Lower lobe of right lung (tissue), 2 donors: ENCODE measurements at regions not wholly inside any gene's neighbourhood (a gene's known extent, or its start where the extent isn't known, plus 50 kb on each side); places are given as distances from the start of the nearest gene placed in this dataset.
"Not testable (repeated sequence)": the region's sequence is repeated elsewhere in the genome, so short reads cannot be mapped to it uniquely, and the experiment has no call there.

Source experiments
- ATAC-seq, 2 donors: fragments of 200-7000 bp; cut with Tn5 transposase; one replicate each; pipeline ENCODE4 v1.9.1; 2020 to 2022; ENCODE audit warnings: mild to moderate bottlenecking in 2 of 2, moderate library complexity in 2 of 2
- DNase-seq: peaks from one replicate; pipeline ENCODE4 v3.0.0-alpha.2; 2020
- H3K27ac ChIP-seq: fragments of 200-600 bp; one replicate; pipeline ENCODE4 v1.8.0; 2022
- H3K27me3 ChIP-seq: fragments of 200-600 bp; one replicate; pipeline ENCODE4 v1.8.0; 2022; ENCODE audit warnings: low read depth
- H3K36me3 ChIP-seq: fragments of 200-600 bp; one replicate; pipeline ENCODE4 v1.8.0; 2022; ENCODE audit warnings: mild to moderate bottlenecking
- H3K4me1 ChIP-seq: fragments of 200-600 bp; one replicate; pipeline ENCODE4 v1.8.0; 2022
- H3K4me3 ChIP-seq: fragments of 200-600 bp; one replicate; pipeline ENCODE4 v1.8.0; 2022; ENCODE audit warnings: mild to moderate bottlenecking
- H3K9me3 ChIP-seq: fragments of 200-600 bp; one replicate; pipeline ENCODE4 v1.8.0; 2022
- CTCF ChIP-seq: fragments of 200-600 bp; IDR thresholded peaks from one replicate; pipeline ENCODE4 v1.8.0; 2022; ENCODE audit warnings: antibody characterized with exemption, mild to moderate bottlenecking
- intact Hi-C: fragments of 100-400 bp; cut with DNase I; formaldehyde crosslinking; loops from one replicate; pipeline ENCODE4 v1.11.0; 2022
- donor health status: DM: no; HTN: yes; CAD: no; lungs with severe emphysema.

GRCh38 chrX:3943965-3944364, 230.5 kb upstream of the PRKX start:
- no peak overlapping the region for H3K4me3 ChIP-seq
- no peaks in the 10 kb centered on the region for H3K36me3 ChIP-seq
- DNase-seq (no peak), ATAC-seq (no peak)
- TF ChIP-seq CTCF: no peak
- H3K27me3 ChIP-seq: no peaks in the 10 kb centered on the region
- no peak overlapping the region for H3K27ac ChIP-seq
- no peaks in the 10 kb centered on the region for H3K4me1 ChIP-seq
- no peaks in the 10 kb centered on the region for H3K9me3 ChIP-seq
- intact Hi-C loops: no loop called here

DNA sequence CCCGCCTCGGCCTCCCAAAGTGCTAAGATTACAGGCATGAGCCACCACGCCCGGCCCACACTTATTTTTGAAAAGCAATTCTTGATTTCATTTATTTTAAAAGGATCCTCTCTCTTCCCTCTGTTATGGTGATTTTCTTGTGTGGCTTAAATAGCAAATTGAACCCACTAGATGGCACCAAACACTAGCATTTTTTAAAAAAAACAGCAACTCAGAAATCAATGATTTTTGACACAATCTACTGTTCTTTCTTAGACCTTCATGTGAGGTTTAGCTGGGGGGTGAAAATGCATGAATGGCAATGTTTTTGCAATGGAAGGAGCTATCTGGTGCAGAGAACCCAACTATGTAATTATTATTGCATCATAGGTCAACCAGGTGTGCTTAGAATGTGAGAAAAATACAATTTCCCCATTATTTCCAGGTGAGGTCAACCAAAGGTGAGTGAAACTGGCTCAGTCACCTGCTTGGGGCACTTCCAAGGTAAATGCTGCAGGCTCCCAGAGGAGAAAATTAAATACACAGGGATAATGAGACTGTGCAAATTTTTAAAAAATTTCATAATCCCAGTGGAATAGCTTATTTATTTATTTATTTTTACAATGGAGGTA, 226.7 kb upstream of the PRKX start:
- no peak for TF ChIP-seq CTCF
- intact Hi-C loops: no loop called here
- no peaks in the 10 kb centered on the region for H3K36me3 ChIP-seq
- no peak overlapping the region for H3K4me3 ChIP-seq
- no peaks in the 10 kb centered on the region for H3K4me1 ChIP-seq
- ATAC-seq (peak in 1 of 2 donors; percentile 26), DNase-seq (no peak)
- no peaks in the 10 kb centered on the region for H3K9me3 ChIP-seq
- no peaks in the 10 kb centered on the region for H3K27me3 ChIP-seq
- no peak overlapping the region for H3K27ac ChIP-seq

GRCh38 chrX:3938587-3938986, 225.1 kb upstream of the PRKX start:
- no peak for TF ChIP-seq CTCF
- no peaks in the 10 kb centered on the region for H3K4me1 ChIP-seq
- intact Hi-C loops: no loop called here
- H3K4me3 ChIP-seq: no peak overlapping the region
- H3K9me3 ChIP-seq: no peaks in the 10 kb centered on the region
- H3K27ac ChIP-seq: no peak overlapping the region
- H3K36me3 ChIP-seq: no peaks in the 10 kb centered on the region
- ATAC-seq: no peak
- no peak for DNase-seq
- H3K27me3 ChIP-seq: no peaks in the 10 kb centered on the region

DNA sequence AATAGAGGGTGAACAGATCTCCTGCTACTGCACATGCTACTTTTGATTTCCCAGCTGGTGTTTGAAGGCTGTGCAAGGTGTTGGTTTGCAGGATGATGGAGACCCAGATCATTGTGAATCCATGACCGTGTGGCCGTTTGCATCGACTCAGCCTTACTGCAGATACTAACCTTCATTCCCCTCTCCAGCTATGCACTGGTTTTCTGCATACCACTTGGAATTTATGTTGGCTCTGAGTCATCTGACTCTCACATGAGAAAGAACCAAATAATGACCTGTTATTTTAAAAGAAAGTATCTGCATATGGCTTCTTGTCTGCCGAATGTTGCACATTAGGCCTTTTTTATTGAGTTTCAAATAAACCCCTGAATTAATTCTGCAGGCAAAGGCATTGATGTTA, 221.7 kb upstream of the PRKX start:
- DNase-seq, H3K4me3 ChIP-seq, H3K27ac ChIP-seq, H3K36me3 ChIP-seq, H3K27me3 ChIP-seq, intact Hi-C loops, ATAC-seq, H3K4me1 ChIP-seq, H3K9me3 ChIP-seq: not testable (repeated sequence)

GRCh38 chrX:3920424-3921017, 207.1 kb upstream of the PRKX start:
- H3K4me3 ChIP-seq, H3K36me3 ChIP-seq, H3K9me3 ChIP-seq, H3K4me1 ChIP-seq, DNase-seq, H3K27ac ChIP-seq, H3K27me3 ChIP-seq, intact Hi-C loops: not testable (repeated sequence)
- peak; percentile 81 to 98 for ATAC-seq

DNA sequence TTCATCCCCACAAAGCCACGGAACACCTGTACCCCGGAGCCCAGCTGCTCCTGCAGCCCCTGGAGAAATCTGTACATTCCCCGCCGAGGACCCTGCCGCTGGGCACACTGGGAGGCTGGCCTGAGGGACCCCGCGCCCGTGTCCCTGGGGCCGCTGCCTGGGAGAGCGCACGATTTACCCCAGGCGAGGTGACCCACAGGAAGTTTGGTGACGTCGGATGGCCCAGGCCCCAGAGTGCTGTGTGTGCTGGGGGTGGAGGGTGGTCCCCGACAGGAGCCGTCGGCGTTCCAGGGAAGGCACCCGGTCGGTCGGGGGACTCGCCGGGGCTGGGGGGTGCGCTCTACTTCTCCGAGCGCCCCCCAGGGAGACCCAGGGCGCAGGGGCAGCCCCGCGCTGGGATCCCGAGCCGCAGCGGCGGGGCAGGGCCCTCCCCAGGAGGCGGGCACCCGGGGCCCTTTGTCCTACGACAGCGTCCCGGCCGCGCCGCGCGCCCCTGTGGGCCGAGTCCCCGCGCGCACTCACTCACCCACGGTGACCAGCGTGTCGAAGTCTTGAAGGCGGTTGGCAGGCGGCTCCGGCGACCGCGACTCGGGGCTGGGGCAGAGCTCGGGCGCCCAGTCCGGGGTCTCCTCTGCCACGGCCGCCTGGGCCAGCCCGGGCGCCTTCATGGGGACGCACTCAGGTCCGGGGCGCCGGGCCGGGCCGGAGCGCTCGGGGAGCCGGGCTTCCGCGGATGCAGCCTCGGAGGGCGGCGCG, 206.4 kb upstream of the PRKX start:
- H3K9me3 ChIP-seq, H3K27ac ChIP-seq, DNase-seq, H3K27me3 ChIP-seq, intact Hi-C loops, H3K36me3 ChIP-seq, H3K4me1 ChIP-seq, H3K4me3 ChIP-seq: not testable (repeated sequence)
- peak in 1 of 2 donors; percentile 73 for ATAC-seq

DNA sequence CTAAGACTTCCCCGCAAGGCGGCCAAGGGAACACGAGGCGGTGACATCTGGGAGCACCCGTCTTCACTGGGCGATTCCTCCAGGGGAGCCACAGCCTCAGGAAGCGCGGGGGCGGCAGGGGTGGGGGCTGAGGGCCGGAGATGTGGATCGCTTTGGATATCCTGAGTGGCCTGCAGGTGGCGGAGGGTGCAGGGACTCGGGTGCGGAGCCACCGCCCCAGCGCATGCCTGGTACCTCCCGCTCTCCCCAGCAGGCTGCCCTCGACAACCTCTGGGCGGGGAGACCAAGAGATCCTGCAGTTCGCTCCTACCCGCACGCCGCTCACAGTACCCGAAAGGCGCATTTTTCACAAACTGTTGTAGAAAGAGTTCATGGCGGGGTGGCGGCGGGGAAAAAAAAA, 201.4 kb upstream of the PRKX start:
- ATAC-seq, H3K27ac ChIP-seq, intact Hi-C loops, H3K9me3 ChIP-seq, H3K4me3 ChIP-seq, H3K4me1 ChIP-seq, H3K36me3 ChIP-seq, DNase-seq, H3K27me3 ChIP-seq: not testable (repeated sequence)

DNA sequence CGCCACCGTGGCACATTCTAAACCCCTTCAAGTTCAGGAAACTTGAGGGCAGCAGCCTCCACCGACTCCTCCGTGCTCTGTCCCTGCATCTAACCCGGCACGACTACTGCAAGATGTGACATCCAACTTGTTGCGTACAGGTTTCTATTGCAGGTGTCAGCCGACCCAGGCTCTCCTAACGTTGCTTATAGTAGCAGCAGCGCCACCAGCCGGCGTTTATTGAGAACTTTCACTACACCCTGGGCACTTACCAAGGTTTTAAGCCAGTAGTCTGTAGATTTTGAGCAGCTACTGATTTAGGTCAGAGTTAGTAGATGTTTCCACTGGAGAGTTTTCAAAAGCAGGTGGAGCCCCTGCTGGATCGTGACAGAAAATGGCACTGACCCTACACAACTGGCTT, 200.6 kb upstream of the PRKX start:
- H3K4me1 ChIP-seq, H3K36me3 ChIP-seq, DNase-seq, H3K27ac ChIP-seq, ATAC-seq, H3K4me3 ChIP-seq, H3K9me3 ChIP-seq, intact Hi-C loops, H3K27me3 ChIP-seq: not testable (repeated sequence)

DNA sequence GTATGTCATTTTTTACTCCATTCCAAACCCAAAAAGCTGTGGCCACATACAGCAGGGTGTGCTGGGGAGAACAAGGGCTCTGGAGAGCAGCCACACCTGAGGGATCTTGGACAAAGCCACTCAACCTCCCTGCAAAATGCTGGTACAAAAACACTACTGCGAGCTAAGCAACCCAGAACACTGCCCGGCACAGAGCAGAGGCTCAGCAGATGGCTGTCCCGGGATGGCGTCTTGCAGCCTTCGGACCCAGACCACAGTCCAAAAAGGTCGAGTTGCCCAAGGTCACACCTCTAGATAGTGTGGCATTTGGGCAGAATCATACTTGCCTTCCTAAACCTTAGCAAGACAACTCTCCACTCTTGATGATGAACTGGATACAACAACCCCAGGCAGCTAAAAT, 197.6 kb upstream of the PRKX start:
- H3K27me3 ChIP-seq, H3K4me3 ChIP-seq, H3K36me3 ChIP-seq, H3K27ac ChIP-seq, ATAC-seq, intact Hi-C loops, H3K4me1 ChIP-seq, DNase-seq, H3K9me3 ChIP-seq: not testable (repeated sequence)

- ATAC-seq, H3K4me1 ChIP-seq, intact Hi-C loops, H3K27me3 ChIP-seq, DNase-seq, H3K36me3 ChIP-seq, H3K4me3 ChIP-seq, H3K27ac ChIP-seq, H3K9me3 ChIP-seq: not testable (repeated sequence)
Measured at GRCh38 chrX:3910611-3911010, 197.2 kb upstream of the PRKX start.
